NCI-H1105 treated with DMSO at 0.1 percent for 48 hours (cell line): ENCODE measurements at regions not wholly inside any gene's neighbourhood (a gene's known extent, or its start where the extent isn't known, plus 50 kb on each side); places are given as distances from the start of the nearest gene placed in this dataset.

Source experiments
- DNase-seq: peaks from one replicate; lab custom pipeline; 2025; lab: John Stamatoyannopoulos, UW

DNA sequence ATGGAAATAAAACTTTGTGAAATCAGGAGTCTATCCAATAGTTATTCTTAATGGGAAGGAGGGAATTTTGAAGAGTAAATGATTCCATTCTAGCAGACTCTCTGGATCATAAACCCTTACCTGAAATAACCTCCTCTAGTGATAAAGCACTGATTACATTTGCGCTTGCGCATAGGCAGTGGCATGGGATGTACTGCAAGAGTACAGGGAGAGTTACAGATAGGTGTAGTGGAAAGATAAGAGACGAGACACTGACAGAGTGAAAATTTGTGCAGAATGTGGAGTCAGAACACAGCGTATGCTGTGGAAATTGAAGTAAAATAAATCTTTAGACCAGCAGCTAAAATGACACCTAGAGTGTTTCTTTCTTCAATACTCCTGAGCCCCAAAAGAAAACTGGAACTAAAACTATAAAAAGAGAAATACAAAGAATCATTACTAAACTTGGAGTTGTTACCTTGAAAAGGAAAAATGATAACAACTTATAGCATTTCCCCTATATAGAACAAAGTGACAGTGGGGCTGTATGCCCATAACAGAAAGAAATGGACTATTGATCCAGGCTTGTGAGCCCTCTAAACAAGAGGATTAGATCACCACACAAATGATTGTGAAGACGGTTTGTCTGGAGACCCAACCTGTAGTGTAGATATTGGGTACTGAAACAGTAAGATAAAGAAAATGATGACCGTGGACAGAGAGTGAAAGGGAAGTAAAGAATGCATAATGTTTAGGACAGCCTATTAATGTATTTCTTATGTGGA is 1471.2 kb upstream of the NUDT12 start:
- DNase-seq = no peak

DNA sequence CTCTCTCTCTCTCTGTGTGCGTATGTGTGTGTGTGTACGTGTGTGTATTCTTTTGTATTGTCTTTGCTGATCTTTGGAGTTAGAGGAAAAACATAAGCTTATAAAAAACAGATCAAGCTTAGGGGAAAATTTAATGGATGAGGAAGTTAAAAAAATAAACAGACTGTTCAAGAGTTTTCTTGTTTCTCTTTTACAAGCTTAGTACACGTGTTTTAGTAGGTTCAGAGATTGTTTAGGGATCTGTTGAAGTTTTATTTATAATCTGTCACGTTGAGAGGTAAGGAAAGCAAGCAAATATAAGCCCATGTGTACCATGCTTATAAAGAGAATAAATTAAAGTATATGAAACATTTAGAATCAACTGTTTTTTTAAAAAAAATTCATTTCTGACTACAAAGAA is 1470.3 kb upstream of the NUDT12 start:
- no peak for DNase-seq

DNA sequence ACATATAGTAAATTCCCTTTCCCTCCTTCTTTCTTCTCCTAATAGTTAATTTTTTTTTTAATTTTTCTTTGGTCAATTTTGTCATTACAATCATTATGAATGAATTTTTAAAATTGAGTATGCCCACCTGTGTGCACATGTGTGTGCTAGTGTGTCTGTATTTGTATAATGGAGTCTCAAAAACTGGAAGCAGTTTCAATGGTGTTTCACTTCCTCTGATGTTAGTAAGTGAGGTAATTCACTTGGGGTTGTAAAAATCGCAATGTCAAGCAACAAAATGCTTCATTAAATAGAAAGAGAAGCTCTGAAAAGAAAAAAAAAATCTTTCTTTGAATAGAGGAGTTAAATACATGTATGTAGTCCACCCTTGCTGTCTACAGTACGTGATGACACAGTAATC is 1467.6 kb upstream of the NUDT12 start:
- DNase-seq = no peak

DNA sequence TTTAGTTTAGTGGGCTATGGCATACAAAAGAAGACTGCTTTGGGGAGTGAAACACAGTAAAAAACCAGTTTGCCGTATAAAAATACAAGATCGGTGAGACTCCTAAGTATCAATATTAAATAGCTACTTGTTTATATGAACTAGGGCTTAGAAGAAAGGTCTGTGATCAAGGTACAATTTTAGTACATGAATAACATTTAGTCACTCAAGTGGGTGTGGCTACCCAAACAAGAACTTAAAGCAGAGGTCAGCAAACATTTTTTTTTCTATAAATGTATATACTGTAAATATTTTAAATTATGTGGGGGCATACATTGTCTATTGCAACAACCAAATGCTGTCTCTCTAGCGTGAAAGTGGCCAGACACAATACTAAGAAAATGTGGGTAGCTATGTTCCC is 1452.5 kb upstream of the NUDT12 start:
- no peak for DNase-seq

DNA sequence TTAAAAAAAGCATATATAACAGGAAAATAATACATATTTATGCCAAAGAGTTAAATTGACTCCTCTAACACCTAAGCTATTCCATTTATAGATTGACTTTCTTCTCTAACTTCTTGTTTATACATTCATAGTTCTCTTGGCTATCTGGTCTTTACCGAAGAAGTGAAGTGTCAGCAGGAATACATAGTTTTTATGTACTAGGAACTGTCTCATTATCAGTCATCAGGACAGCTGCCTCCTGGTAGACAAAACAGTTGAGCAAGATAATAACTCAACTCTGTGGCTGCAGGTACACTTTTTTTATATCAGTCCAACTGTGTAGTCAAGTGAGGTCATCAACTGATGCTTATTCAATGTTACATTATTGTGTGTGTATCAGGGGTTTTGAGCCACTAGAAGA is 1436.0 kb upstream of the NUDT12 start:
- DNase-seq = no peak

DNA sequence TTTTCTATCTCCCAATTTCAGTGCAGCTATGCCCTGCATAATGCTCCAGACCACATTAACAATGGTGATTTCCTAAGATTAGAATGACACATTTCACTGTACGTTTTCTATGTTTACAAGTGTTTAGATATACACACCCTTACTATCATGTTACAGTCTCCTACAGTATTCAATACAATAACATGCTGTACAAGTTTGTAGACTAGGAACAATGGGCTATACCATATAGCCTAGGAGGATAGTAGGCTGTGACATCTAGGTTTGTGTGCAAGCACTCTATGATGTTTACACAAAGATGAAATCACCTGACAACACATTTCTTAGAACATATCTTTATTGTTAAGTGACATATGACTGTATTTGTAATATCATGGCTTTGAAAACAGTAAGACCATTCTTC is 1435.6 kb upstream of the NUDT12 start:
- no peak for DNase-seq

DNA sequence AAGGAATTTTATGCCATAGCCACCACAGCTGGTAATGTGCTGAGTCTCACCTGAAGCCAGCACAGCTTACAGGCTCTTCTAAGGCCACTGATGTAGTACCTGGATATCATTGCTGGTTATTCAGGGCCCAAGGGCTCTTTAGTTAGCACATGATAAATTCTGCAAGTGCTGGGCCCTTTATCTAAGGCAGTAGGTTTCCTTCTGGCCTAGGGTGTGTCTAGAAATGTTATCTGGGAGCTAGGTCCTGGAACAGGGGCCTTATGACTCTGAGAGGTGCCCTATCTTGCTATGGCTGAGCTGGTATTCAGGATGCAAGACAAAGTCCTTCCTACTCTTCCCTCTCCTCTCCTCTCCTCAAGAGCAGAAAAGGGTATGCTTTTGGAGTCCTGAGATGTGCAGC is 1424.5 kb upstream of the NUDT12 start:
- no peak for DNase-seq

DNA sequence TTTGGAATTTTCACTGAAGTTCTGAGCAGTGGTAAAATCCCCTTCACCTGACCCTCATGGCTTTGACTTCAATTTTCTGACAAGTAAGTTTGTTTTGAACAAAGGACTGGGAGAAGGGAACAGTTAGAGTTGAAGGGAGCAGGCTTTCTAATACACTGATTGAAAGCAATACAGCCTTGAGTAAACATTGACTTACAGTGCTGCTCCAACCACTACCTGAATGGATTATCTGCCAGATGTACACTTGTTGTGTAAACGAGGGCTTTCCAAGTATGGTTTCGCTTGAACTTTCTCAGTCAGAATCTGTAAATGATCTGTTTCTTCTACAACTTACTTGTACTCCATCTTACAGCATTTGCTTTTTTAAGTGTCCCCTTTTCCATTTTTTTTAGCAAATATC is 1414.9 kb upstream of the NUDT12 start:
- peak; percentile 47 for DNase-seq

DNA sequence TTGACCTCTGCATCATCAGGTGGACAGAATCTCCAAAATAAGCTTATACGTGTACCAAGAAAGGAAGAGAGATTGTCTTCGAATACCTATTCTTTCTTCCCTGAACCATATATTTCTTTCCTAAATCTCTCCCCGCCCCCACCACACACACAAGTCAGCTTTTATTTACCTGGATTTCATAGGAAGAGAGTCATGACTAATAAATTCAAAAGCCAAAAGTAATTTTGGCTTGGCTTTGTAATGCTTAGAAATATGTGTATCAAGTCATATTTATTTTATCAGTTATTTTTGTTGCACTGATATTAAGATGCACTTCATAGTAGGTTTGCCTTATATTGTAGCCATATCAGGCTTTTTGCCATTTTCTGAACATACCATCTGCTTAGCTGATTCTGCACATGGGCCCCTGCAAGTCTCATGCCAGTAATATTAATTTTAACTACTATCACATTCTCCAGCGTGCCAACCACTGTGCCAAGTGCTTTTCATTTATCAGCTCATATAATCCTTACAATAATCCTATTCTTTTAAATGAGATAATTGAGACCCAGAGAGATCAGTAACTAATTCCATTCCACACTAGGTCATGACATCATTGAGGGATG is 1405.3 kb upstream of the NUDT12 start:
- DNase-seq = no peak

DNA sequence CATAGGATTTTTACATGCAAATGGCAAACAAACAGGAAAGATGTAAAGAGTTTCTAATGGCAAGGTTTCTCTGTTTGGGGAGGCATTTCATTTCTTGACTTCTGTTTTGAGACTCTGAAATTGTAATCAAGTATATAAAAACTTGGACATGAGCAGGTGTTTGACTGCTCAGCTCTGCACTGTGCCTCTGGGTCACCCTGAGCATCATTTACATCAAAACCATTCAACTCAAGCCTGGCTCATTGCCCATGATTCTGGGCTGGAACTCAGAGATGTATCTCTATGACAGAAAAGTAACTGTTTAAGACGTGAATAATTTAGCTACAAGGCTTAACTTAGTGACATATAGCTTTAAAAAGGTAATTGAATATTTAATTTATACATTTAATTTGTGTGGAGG is 1402.4 kb upstream of the NUDT12 start:
- peak; percentile 68 for DNase-seq

DNA sequence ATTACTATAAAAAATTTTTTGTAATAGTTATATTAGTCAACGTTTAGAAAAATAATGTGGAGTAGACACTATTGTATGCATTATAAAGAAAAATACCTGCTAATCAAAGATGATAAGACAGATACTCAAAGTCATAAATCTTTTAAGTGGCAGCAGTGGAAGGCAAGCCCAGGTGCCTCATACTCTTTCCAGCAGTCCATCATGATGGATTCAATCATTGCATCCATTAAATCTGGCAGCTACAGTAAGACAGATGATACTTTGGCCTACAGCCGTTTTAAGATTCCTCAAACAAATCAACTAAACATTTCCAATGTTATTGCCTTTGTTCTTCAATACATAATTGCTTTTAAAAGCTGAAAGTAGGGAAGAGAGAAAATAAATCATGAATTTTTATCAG is 1392.9 kb upstream of the NUDT12 start:
- DNase-seq = no peak

DNA sequence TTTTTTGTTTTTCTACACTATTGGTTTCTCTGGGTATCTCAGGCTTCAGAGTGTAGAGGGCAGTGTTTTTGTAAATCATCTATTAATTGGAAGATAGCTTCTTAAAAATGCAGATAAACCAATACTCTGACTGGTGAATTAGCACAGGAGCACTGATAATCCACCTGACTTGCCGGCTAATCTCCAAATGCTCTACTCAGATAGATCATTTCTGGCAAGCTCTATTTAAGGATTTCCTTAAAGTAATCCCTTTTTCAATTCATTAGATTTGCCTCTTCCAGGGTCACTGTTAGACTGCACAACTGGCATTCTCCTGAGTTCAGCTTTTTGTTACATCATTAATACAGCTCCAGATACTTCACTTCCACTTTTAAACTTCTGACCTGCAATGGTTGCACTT is 1390.3 kb upstream of the NUDT12 start:
- no peak for DNase-seq

DNA sequence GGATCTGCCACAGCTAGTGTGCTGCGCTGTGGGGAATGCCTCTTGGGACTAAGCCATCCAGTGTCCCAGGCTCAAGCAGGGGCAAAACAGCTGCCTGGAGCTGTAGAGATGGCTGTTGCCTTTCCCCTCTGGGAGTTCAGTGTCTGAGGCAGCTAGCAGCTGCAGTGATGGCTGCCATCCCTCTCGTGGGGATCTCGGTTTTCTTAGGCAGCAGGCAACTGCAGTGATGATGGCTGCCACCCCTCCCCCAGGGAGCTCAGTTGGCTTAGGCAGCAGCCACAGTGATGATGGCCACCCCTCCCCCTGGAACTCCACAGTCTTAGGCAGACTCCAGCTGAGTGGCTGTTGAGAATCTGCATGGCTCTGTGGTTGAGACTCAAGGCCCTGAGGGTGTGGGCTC is 1389.2 kb upstream of the NUDT12 start:
- no peak for DNase-seq

DNA sequence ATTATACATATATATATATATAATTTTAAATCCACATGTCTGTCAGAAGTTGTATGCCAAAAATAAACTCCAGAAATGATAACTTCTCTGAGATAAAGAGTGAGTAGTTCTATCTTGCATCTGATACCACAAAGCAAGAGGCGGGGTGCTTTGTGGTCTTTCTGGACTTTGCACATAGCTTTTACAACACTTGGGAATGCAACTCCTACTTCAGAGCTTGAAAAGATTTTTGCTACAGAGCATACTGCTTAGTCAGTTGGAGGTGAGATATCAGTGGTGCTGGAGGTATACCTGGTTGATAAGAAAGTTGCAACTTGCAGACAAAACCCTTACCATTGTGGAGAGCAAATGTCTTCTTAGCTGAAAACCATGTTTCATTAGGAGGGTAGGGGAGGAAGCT is 1384.5 kb upstream of the NUDT12 start:
- no peak for DNase-seq

DNA sequence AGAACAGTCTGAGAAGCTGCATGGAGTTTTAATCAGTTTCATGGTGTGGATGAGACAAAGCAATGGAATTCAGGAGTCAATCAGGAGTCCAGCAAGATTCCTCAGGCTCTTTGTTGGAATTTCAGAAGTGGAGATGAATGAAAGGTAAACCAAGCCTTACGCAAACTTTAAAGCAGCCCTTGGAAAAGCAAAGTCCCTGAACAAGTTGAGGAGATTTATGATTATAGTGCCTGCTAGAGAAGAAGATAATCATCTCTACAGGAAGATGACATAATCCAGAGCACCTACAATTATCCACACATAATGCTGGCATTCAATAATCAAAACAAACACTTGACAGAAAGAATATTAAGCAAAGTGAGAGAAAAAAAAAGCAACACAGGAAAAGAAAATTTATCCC is 1380.1 kb upstream of the NUDT12 start:
- DNase-seq = no peak

DNA sequence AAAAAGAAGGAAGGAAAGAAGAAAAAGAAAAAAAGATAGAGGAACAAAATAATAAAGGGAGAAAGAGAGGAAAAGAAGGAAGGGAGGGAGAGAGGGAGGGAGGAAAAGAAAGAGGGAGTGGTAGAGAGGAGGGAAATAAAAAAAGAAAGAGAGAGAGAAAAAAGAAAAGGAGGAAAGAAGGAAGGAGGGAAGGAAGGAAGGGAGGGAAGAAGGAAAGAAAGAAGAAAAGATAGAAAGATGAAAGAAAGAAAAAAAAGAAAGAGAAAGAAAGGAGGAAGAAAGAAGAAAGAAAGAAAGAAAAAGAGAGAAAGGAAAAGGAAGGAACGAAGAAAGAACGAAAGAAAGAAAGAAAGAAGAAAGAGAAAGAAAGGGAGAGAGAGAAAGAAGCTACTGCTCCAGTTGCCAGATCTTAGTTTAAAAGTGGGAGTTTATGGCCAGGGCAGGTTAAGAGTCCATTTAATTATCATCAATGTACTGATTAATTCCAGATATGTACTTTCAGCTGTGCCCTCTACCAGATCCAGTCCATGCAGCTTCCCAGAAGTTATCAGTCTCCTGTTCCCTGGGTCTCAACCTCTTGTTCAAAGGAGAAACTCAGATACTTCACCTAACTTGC is 1378.5 kb upstream of the NUDT12 start:
- DNase-seq = no peak

DNA sequence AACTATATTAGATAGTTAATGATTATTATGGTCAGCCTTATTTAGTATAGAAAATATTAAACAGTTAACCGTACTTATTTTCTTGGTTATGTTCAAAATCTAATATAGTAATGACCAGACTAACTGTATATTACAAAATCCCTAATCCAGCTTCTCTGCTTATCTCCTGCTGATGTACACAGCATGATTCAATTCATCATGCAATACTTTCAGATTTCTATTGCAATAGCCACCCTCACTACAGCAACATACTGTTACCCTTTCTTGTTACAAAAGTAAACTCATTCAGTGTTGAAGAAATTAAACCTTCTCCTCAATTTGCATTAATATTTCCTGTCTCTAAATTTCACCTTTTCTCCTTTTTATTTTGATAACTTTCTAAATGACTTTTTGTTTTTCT is 1375.0 kb upstream of the NUDT12 start:
- no peak for DNase-seq

DNA sequence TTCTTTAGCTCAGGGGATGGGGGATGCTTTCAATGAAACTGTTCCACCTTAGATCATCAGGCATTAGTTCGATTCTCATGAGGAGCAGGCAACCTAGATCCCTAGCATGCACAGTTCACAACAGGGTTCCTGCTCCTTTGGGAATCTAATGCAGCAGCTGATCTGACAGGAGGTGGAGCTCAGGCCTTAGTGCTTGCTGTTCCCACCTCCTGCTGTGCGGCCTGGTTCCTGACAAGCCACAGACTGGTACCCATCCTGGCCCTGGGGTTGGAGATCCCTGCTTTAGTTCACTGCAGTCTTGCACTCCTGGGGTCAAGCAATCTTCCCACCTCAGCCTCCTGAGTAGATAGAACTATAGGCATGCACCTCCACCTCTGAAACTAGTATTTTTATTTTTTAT is 1369.8 kb upstream of the NUDT12 start:
- DNase-seq = no peak

DNA sequence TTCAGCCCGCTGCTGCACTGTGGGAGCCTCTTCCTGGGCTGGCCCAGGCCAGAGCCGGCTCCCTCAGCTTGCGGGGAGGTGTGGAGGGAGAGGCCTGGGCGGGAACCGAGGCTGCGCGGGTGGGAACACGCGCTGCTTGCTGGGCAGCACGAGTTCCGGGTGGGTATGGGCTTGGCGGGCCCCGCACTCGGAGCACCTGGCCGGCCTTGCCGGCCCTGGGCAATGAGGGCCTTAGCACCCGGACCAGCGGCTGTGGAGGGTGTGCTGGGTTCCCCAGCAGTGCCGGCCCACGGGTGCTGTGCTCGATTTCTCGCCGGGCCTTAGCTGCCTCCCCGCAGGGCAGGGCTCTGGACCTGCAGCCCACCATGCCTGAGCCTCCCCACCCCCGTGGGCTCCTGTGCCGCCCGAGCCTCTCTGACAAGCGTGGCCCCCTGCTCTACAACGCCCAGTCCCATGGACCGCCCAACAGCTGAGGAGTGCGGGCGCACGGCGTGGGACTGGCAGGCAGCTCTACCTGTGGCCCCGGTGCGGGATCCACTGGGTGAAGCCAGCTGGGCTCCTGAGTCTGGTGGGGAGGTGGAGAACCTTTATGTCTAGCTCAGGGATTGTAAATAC is 1366.4 kb upstream of the NUDT12 start:
- no peak for DNase-seq

DNA sequence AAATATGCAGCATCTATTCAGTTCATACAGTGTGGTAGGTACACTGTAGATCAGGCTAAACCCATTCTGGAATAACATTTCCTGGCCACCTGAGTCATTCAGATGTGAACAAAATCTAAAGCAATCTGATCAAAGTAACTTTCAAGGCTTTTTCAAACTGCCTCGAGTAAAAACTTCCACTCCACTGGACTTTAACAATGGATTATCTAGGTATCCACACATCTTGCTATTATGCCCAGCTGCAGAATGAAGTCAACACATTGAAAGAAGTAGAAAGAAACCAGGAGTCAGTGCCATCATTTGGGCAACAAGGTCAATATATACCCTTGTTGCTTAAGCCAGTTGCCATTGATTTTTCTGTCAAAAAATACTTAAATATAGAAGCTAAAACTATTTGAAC is 1352.6 kb upstream of the NUDT12 start:
- DNase-seq = no peak

DNA sequence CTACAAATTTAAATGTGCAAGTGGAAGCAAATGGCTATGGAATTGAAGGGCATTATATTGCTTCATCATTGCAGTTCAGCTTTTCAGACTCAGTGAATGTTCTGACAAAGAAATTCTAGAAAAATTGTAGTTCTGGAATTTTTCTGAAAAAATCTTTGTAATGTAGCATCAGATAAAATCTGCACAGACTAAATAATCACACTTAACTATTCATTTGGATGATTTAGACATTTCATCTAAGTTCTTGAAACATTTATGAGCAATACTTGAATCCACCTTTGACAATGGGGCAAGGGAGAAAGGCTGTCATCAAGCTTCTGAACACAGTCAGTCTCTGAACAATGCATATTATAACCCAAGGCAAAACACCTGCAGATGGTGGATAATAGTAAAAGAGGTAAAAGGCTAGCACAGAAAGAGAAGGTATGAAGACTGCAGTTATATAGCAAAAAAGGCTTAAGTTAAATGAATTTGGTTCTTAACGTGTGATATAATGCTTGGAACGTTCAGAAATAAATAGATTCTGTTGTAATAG is 1352.0 kb upstream of the NUDT12 start:
- no peak for DNase-seq

DNA sequence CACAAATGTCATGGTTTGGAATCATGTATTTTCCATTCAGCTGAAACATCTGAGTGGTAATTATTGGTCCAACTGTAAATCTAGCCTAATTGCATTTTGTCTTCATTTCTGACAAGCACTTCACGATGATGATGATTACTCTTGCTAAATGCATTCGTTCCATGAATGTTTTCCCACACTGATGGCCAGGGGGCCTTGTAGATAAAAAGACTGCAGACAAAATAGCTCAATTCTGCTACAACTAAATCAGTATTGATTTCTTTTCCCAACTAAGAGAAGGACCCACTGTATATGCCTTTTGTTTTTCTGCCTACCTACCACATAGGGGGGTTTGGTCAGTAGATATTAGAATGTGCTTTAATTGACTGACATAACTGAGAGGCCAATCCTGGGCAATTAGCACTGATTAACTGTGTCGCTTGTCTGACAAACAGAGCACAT is 1351.3 kb upstream of the NUDT12 start:
- DNase-seq = peak; percentile 36

DNA sequence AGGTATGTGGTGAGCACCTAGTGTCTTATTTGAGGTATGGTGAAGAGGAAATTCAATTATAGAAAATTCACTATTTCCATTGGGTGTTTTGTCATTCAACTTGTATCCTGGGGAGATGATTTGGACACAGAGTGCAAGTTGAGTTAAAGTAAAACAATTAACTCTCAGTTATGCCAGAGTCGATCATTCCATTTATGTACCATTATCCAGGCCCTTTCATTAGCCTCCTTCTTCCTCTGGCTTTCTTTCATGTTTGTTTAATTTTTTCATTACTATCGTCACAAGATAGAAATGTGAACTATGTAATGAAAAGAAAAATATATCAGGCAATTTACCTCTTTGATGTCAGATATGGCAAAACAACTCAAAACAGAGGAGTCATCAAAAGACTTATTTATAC is 1347.2 kb upstream of the NUDT12 start:
- no peak for DNase-seq
